Activated CD8-positive, alpha-beta memory T cell treated with anti-CD3 and anti-CD28 coated beads, Interleukin-2, amount 50 U/mL, for 1 hour (primary cell): ENCODE measurements at regions not wholly inside any gene's neighbourhood (a gene's known extent, or its start where the extent isn't known, plus 50 kb on each side); places are given as distances from the start of the nearest gene placed in this dataset.
"Not testable (repeated sequence)": the region's sequence is repeated elsewhere in the genome, so short reads cannot be mapped to it uniquely, and the experiment has no call there.

Source experiments
- DNase-seq: peaks from one replicate; pipeline ENCODE4 v3.0.0-alpha.2; 2020; ENCODE audit errors: extremely low read depth

DNA sequence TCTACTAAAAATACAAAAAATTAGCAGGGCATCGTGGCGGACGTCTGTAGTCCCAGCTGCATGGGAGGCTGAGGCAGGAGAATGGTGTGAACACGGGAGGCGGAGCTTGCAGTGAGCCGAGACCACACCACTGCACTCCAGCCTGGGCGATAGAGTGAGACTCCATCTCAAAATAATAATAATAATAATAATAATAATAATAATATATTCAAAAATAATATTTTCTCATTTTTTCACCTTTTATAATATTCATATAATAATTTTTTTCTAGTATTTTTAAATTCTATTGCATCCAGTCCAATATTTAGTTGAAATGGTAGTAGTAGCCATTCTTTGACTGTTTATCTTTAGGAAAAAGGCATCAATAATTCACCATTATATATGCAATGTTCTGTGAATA is 1767.7 kb upstream of the ACO1 start:
- not testable (repeated sequence) for DNase-seq

DNA sequence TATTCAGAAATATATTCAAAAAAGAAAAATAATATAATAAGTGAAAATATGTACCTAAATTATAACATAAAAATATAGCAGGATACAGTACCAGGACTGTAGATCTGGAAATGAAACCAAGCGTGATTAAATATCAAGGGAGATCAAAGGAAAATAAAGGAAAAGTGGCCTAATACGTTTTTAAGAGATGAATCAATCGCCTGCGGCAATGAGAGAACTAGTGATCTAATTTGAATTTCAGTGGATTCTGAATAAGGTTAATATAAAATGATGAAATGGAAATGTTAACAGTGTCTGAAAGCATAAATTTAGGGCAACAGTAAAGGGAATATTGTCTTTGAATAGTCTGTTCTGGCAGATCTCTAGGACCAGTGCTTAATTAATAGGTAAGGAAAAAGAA is 1761.9 kb upstream of the ACO1 start:
- no peak for DNase-seq

DNA sequence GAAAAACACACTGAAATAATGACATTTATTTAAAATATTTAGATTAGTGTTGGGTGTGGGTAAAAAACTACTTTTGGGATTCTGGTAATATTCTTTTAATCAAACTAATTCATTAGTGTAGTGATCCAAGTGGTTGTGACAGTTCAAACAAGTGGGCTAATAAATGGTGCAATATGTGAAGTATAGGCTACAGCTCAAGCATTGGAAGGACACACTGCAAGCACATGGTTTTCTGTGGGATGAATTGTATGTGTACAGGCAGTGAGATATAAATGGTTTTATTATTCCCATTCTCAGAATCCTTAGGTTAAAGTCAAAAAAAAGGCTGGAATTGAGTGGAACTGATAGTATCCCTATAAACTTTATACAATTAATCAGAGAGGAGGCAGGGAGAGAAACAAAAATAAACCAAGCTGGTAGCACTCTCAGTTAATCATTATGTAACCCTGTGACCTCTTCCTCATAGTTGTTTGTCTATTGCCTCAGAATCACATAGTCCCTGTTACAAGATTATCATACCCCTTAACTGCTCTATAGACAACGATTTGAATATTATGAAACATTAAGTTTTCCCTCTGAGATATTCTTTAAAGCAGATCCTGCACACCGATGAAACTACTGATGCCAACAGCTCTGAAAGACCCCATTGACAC is 1755.4 kb upstream of the ACO1 start:
- DNase-seq: no peak

DNA sequence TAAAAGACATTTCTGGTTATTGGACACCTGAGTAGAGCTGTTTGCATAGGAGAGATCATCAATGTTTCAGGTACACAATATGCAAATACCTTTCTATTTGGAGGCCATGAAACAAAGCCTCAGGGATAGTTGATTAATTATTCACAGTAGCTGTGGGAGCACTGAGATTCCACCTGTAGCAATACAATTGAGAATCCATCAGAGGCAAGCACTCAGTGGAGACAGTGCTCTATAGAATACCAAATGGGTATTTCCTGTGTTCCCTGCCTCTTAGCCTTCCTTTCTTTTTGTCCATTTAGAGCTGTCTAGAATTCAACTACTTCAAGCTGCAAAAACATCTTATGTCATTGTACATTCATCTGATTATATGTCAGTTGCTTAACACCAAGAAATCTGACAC is 1754.0 kb upstream of the ACO1 start:
- DNase-seq: no peak

DNA sequence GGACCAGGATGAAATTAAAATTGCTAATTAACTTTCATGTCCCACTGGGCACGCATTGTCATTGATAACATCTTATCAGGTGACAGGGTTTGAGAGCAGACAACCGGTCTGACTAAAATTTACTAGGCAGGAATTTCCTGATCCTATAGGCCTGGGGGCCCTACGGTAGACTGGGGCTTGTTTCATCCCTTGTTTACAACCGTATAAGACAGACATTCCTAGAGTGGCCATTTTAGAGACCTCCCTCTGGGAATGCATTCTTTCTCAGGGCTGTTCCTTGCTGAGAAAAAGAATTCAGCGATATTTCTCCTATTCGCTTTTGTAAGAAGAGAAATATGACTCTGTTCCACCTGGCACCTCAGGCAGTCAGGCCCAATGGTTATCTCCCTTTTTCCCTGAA is 1737.8 kb upstream of the ACO1 start:
- not testable (repeated sequence) for DNase-seq

DNA sequence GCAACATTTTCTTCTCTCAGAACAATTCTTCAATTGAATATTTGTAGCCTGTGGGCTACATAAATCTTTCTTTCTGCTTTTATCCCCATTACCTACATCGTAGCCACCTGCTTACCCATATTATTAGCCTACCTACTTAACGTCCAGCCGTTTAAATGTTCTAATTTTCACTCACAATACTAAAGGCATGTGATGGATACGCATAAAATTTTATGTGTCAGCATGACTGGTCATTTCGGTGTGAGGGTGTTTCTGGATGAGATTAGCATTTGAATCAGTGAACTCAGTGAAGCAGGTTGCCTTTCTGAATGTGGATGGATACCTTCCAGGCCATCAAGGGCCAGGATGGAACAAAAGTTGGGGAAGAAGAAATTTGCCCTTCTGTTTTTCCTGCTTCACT is 1722.5 kb upstream of the ACO1 start:
- DNase-seq: no peak

DNA sequence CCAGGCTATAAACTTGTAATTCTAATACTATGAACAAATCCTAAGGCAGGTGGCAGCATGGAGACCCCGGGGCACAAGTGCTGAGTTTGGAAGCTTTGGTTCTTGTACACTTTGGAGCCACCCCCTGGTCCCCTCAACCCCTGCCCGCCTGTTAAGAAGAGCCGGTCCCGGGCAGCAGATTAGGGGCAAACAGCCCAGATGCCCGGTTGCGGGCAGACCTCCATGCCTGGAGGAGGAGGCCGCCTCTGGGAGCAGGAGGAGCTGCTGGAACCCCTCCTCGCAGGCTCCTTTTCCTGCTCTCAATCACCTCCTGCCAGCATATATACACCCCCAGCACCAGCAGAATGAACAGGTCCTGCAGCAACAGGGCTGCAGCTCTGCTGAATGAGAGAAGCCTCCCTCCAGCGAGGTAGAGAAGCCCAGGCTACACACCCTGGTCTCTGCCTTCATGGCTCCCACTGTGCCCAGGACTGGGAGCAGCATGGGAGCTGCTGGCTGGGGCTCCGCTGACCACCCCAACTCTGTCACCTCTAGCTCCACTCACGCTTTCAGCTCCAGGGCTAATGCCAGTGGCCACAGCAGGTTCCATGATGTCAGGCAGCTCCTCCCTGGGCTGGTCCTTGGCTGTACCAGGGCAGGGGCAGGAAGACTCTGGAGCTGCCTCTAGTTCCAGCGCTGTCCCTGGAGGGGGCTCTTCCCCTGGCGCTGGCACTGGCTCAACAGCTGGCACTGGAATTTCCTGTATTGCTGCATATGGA is 1713.5 kb upstream of the ACO1 start:
- no peak for DNase-seq

DNA sequence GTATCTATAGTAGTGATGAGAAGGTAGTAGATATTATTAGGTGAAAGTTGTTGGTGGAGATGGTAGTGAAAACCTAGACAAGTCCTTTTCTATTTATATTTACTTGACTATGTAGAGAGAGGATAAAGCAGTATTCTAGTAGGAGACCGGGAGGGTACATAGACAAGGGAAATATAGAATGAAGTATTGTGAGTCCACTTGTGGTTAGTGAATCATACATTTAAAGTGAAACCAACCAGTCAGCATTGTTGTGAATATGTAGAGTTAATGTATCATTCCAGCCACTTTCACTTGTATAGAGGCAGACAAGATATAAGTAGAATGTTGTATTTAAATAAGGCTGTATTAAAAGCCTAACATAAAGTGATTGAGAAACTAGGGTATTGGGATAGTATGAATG is 1711.3 kb upstream of the ACO1 start:
- no peak for DNase-seq

DNA sequence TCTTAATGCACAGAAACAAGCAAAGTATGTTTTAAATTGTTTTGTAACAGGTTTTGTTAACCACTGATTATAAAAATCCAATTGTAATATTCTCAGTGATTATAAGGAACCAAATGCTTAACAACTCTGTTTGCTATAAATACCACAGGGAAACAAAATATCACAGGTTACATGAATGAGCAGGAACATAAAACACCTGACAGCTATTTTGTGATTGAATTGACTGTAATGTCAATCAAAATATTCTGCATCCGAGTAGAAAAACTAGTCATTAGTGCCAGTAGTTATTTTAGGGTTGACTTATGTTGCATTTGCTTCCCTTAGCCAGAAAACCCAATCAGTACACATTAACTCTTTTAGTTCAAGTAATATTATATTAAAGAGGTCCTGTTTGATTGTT is 1707.8 kb upstream of the ACO1 start:
- no peak for DNase-seq

DNA sequence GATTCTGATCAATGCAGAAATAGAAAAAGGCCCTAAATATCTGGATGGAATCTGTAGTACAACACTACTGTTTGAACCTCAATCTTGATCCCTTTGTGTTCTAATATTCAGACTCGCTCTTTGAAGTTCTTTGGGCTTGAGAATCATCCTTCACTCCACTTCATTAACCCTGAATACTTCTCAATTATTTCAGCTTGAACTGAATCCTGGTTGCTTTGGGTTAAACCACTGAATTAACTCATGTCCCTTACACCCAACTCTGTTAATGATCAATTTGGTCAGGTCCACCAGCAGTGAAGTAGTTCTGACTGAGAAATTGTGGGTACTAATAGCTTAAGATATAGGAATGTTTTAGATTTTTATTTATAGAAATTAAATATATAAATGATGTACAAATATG is 1707.2 kb upstream of the ACO1 start:
- no peak for DNase-seq

DNA sequence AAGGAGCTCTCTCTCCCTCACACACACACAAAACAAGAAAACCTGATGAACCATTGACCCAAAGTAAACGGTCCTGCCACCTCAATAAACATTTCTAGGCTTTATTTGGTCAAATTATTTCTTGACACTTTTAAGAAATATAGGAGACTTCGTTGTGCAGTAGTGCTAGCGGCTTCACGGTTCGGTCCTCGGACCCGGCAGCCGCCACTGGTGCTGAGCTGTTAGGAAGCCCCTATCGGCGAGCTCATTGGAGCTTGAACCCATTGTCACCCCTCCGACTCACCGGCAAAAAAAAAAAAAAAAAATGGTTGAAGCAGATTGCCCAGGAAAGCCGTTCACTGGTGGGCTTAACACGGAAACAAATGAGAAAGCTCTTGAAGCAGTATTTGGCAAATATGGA is 1695.6 kb upstream of the ACO1 start:
- no peak for DNase-seq

DNA sequence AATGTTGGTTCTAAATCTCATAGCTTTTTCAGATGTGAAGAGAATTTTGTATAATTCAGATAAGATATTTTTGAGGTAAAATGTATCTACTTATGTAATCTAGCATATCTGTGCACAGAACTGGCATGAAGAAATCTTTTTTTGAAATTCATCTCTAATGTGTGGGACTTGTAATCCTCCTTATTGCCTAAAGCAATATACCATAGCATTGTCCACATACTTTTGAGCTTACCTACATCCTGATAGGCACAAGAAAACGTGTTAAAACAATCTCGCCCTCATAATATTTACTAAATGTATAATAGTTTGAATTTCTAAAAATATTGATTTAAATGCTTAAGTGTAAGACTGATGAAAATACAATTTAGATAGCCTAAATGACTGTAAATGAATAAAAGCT is 1686.5 kb upstream of the ACO1 start:
- DNase-seq: no peak

DNA sequence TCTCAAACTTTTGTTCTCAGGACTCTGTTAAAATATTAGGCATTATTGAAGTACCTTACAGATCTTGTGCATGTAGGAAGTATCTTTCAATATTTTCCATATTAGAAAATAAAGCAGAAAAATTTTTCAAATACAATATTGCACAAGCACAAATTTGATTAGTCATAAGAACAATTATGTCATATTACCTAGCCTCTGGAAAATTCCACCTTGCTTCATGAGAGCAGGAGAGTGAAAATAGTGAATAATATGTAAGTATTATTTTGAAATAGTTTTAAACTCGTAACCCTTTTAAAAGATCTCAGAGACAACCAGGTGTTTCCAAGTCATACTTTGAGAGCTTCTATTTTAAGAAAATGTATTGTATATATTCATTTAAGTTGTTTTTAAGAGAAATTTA is 1672.9 kb upstream of the ACO1 start:
- no peak for DNase-seq

DNA sequence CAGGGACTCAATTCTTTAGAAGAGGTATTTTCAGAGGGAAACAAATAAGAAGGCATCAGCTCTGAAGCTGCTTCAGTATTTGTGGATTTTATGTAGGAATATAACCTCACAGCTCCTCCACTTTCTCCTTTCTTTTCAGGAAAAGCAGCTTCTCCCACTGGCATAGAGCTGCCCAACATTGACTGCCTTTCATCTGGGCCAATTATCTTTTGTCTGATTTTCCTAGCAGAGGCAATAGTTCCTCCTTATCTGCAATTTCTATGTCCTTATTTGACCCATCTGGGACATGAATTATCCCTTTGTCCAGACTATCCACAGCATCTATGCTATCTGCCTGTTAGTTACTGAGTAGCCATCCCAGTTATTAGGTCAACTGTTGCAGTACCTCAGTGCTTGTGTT is 1671.2 kb upstream of the ACO1 start:
- no peak for DNase-seq

DNA sequence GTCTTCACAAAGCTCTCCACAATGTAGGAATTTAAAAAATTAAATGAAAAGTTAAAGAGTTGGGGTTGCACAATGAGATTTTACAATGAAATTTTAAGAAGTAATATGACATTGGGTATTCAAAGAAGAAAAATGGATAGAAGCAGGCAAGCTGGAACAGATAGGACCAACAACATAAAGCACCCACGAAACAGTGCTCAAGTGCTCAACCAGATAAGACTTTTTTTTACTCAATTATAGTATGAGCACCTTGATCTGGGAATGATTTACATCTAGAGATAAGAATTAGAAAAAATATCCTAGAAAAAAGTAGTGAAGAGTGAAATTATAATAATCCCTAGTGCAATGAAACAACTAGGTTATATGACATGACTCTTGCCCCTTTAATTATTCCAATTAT is 1670.1 kb upstream of the ACO1 start:
- no peak for DNase-seq

DNA sequence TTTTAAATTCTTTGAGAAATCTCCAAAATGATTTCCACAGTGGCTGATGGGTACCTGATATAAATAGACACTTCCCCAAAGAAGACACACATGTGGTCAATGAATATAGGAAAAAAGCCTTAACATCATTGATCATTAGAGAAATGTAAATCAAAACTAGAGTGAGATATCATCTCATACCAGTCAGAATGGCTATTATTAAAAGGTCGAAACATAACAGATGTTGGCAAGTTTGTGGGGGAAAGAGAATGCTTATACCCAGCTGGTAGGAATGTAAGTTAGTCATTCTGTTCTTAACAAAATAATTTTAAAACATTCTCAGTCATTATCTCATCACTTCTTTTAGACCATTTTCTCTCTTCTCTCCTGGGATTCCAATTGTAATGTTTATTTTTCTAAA is 1666.0 kb upstream of the ACO1 start:
- no peak for DNase-seq

DNA sequence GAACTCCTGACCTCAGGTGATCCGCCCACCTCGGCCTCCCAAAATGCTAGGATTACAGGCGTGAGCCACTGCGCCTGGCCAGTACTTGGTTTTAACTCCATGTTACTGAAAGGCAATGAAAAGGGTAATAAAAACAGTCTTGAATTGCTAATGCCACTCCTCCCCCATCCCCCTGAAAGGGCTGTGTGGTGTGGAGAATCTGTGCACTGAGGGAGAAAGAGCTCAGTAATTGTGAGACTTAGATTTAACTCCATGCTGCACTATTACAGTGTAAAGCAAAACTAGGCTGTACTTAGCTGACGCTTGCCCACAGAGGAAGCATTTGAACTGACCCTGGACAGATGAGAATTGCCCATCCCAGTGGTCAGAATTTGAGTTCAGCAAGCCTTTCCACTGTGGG is 1662.4 kb upstream of the ACO1 start:
- no peak for DNase-seq

DNA sequence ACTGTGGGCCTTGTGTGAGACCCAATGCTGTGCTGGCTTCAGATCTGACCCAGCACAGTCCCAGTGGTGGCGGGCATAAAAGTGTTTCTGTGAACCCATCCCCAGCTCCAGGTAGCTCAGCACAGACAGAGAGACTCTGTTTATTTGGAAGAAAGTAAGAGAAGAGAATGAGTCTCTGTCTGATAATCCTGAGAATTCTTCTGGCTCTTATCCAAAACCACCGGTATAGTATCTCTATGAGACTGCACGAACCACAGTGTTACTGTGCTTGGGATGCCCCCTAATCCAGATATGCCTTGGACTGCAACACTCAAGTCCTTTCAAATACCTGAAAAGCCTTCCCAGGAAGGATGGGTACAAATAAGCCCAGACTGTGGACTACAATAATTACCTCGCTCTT is 1660.8 kb upstream of the ACO1 start:
- no peak for DNase-seq

DNA sequence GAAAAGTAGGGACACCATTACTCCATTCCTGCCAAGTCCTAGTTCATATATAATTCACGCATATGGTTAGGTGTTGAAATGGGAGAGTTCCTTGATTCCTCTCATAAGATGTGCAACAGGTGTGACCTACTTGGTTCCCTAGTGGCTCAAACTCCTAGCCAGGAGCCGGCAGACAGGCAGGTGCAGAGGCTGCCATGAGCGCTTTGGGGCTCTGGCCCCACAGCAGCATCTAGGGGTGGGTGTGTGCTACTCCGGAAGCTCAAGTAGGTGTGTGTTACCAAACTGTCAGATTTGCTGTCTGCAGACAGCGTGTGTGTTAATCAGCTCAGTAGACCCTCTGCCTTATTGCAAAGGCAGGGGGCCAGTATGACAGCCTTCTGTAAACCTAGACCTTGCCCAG is 1652.4 kb upstream of the ACO1 start:
- DNase-seq: no peak

DNA sequence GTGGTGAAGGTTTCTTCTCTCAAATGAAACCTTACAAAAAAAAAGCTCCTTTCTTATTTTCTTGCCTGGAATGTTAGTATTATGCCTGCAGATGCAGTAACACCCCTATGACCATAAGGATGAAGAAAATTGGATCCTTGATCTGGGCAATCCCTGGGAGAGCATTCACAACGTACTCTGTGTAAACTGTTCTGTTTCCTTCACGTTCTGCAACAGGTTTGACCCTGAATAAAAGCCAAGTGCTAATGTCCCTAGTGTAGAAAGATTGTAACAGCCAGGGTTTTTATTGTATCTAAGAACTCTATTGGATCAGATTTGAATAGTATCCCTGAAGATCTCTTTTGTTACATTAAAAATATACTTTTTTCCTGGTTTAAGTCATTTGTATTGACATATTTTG is 1639.6 kb upstream of the ACO1 start:
- no peak for DNase-seq

DNA sequence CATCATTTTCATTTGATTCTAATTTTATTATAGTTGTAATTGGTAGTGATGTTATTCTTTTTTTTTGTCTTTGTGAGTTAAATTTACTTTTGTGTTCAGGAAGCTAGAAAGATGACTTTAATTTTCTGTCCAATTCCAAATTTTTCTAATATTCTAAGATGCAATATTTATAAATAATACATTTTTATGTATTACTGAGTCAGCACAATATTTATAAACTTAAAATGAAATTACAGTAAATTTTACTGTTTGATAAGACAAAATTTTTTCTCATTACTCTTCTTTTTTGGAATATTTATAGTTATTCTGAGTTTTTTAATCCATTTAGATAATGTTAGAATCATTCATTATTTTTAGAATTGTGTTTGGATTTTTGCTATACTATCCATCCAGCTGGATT is 1637.9 kb upstream of the ACO1 start:
- DNase-seq: no peak

DNA sequence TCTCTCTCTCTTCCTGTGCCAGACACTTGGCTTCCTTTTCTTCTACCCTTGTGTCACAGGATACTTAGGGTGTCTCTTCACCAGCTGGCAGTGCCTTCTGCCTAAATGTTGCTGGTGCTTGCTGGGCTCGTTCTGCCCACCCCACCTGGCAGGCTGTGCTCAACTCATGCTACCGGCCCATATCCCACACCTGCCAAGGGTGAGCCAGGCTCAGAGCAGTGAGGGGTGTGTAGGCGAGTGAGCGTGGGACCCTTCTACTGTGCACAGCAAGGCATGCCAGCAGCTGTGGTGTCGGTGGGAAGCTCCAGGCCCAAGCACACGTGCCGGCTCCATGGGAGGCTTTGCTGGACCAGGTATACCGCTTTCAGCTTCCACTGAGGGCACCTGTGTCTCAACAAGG is 1626.7 kb upstream of the ACO1 start:
- DNase-seq: no peak

DNA sequence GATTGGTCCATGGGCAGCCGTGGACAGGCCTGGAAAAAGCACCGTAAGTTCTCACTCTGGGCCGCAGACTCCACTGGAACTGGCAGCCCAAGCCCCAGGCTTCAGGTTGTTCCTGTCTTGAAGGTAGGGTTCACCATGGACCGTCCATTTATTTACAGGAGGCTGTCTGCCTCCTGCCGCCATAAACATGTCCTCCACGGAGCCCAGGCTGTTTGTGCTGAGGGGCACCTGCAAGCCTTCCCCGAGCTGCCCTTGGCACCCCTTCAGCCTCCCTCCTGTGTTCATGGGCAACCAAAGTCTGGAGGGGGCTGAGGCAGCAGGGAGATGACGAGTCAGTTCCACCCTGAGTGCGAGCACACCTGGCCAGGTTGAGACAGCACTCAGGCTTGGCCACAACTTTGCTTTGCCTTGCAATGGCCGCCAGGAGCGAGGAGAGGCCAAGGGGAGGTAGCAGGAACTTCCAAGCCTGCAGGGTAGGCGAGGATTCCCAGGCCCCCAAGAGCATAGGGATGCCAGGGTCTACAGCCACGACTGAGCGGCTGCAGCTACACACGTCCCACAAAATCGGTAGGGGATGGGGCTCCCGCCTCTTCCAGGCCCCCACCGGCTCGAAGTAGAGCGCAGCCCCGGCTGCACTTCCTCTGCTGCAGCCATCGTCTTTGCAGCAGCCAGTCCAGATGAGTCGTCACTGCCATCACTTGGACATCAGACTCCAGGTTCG is 1625.6 kb upstream of the ACO1 start:
- no peak for DNase-seq
